Esophagus squamous epithelium (tissue), 5 donors: ENCODE measurements at regions not wholly inside any gene's neighbourhood (a gene's known extent, or its start where the extent isn't known, plus 50 kb on each side); places are given as distances from the start of the nearest gene placed in this dataset.
"Not testable (repeated sequence)": the region's sequence is repeated elsewhere in the genome, so short reads cannot be mapped to it uniquely, and the experiment has no call there.

Experiments used
- DNase-seq: peaks from one replicate; lab custom pipeline; 2025; lab: John Stamatoyannopoulos, UW
- H3K27ac ChIP-seq, 4 donors: fragments of 200-600 bp; sonication (generic); one replicate each; pipeline ENCODE4 v1.5.1; 2016 to 2019; ENCODE audit warnings: mild to moderate bottlenecking in 1 of 4
- H3K27me3 ChIP-seq, 4 donors: fragments of 200-600 bp; sonication (generic); 1 replicate in 3 of 4; 2 replicates in 1 of 4; pipeline versions ENCODE4 v1.5.1 to v1.6.0; 2017 to 2021; ENCODE audit warnings: antibody characterized with exemption in 1 of 4
- H3K36me3 ChIP-seq, 3 donors: fragments of 200-600 bp; sonication (generic); one replicate each; pipeline ENCODE4 v1.5.1; 2016 to 2019
- H3K4me1 ChIP-seq, 3 donors: fragments of 200-600 bp; sonication (generic); one replicate each; pipeline ENCODE4 v1.5.1; 2017 to 2019
- H3K4me3 ChIP-seq, 4 donors: fragments of 200-600 bp; sonication (generic); 1 replicate in 3 of 4; 2 replicates in 1 of 4; pipeline ENCODE4 v1.5.1; 2016 to 2019; ENCODE audit warnings: mild to moderate bottlenecking in 2 of 4, moderate library complexity in 1 of 4
- H3K9me3 ChIP-seq, 3 donors: fragments of 200-600 bp; sonication (generic); one replicate each; pipeline ENCODE4 v1.5.1; 2016 to 2019
- CTCF ChIP-seq, 6 experiments: fragments of 450-650 bp in 4 of 6; fragments of 200-600 bp in 2 of 6; sonication (generic) in 2 of 6; IDR thresholded peaks; one replicate each; pipeline ENCODE4 v1.5.1; 2016 to 2019; ENCODE audit warnings: antibody characterized with exemption in 6 of 6, mild to moderate bottlenecking in 4 of 6, moderate library complexity in 4 of 6
- POLR2A ChIP-seq, 4 donors: fragments of 450-650 bp; IDR thresholded peaks; one replicate each; pipeline ENCODE4 v1.6.1; 2017; ENCODE audit warnings: antibody characterized with exemption in 4 of 4, mild to moderate bottlenecking in 4 of 4, moderate library complexity in 3 of 4
- WGBS, 2 donors: methylation state at CpG; one replicate each; pipeline ENCODE4 v1.1.5; 2018; 5-methylcytosine and 5-hydroxymethylcytosine counted together
- intact Hi-C: fragments of 100-400 bp; cut with DNase I; formaldehyde crosslinking; loops from one replicate; pipeline ENCODE4 v1.15.0; 2022
- donor health status: DM: yes; HTN: yes; CAD: no.

- Histone ChIP-seq H3K27me3 (no peaks in the 10 kb centered on the region), H3K27ac (no peak overlapping the region), H3K4me1 (no peaks in the 10 kb centered on the region), H3K36me3 (no peaks in the 10 kb centered on the region), H3K4me3 (no peak overlapping the region), H3K9me3 (no peaks in the 10 kb centered on the region)
- 47 to 48% methylated on average over 1 of the region's 1 CpG for WGBS, 2 donors
- intact Hi-C loops = no loop called here
- TF ChIP-seq POLR2A (IDR thresholded peaks at IDR 0.05) = no peak
- no peak for TF ChIP-seq CTCF (IDR thresholded peaks at IDR 0.05)
- no peak for DNase-seq
Measured at GRCh38 chr6:133807501-133807900, 81.4 kb upstream of the TCF21 start.

GRCh38 chr6:133809406-133809805, 79.5 kb upstream of the TCF21 start:
- H3K27ac ChIP-seq = no peak overlapping the region
- no peaks in the 10 kb centered on the region for H3K36me3 ChIP-seq
- intact Hi-C loops = no loop called here
- H3K27me3 ChIP-seq = no peaks in the 10 kb centered on the region
- no peak overlapping the region for H3K4me3 ChIP-seq
- no peak for TF ChIP-seq POLR2A (IDR thresholded peaks at IDR 0.05)
- no peak for TF ChIP-seq CTCF (IDR thresholded peaks at IDR 0.05)
- no peaks in the 10 kb centered on the region for H3K4me1 ChIP-seq
- DNase-seq = no peak
- H3K9me3 ChIP-seq = no peaks in the 10 kb centered on the region
- 57 to 67% methylated on average over 1 of the region's 1 CpG for WGBS, 2 donors

- no peak for DNase-seq
Measured at GRCh38 chr6:133811557-133811956, 77.4 kb upstream of the TCF21 start.

GRCh38 chr6:133812446-133812845, 76.5 kb upstream of the TCF21 start:
- H3K27me3 ChIP-seq, H3K9me3 ChIP-seq, H3K4me3 ChIP-seq, intact Hi-C loops, H3K36me3 ChIP-seq, H3K27ac ChIP-seq, H3K4me1 ChIP-seq, DNase-seq: not testable (repeated sequence)
- WGBS, 2 donors = 67 to 75% methylated on average over 2 of the region's 2 CpGs

More at GRCh38 chr6:133811557-133811956, 77.4 kb upstream of the TCF21 start:
- TF ChIP-seq CTCF (IDR thresholded peaks at IDR 0.05) (no peak), POLR2A (IDR thresholded peaks at IDR 0.05) (no peak)
- Histone ChIP-seq H3K4me3 (no peak overlapping the region), H3K27ac (no peak overlapping the region), H3K36me3 (no peaks in the 10 kb centered on the region), H3K27me3 (no peaks in the 10 kb centered on the region), H3K4me1 (peaks cover 0 to 4% (median 0%) of the 10 kb centered on the region in 3 donors), H3K9me3 (no peaks in the 10 kb centered on the region)
- 86 to 92% methylated on average over 3 of the region's 3 CpGs for WGBS, 2 donors
- intact Hi-C loops = no loop called here

GRCh38 chr6:133814238-133814637, 74.7 kb upstream of the TCF21 start:
- DNase-seq = no peak
- intact Hi-C loops = no loop called here
- no peak for TF ChIP-seq CTCF (IDR thresholded peaks at IDR 0.05)
- no peak for TF ChIP-seq POLR2A (IDR thresholded peaks at IDR 0.05)
- no peaks in the 10 kb centered on the region for H3K27me3 ChIP-seq
- peak overlapping the region in 1 of 4 donors; percentile 44 for H3K27ac ChIP-seq
- WGBS, 2 donors = 30 to 50% methylated on average over 1 of the region's 1 CpG
- no peaks in the 10 kb centered on the region for H3K36me3 ChIP-seq
- H3K9me3 ChIP-seq = no peaks in the 10 kb centered on the region
- no peak overlapping the region for H3K4me3 ChIP-seq
- H3K4me1 ChIP-seq = peaks cover 0 to 4% (median 0%) of the 10 kb centered on the region in 3 donors

- peaks cover 0 to 4% (median 0%) of the 10 kb centered on the region in 3 donors for H3K4me1 ChIP-seq
- 33 to 36% methylated on average over 1 of the region's 1 CpG for WGBS, 2 donors
- H3K4me3 ChIP-seq = no peak overlapping the region
- no peak for DNase-seq
- TF ChIP-seq POLR2A (IDR thresholded peaks at IDR 0.05) = no peak
- TF ChIP-seq CTCF (IDR thresholded peaks at IDR 0.05) = no peak
- intact Hi-C loops = no loop called here
- no peaks in the 10 kb centered on the region for H3K9me3 ChIP-seq
- H3K36me3 ChIP-seq = no peaks in the 10 kb centered on the region
- H3K27ac ChIP-seq = peak overlapping the region in 2 of 4 donors; percentile 13 to 63
- H3K27me3 ChIP-seq = no peaks in the 10 kb centered on the region
Measured at GRCh38 chr6:133814797-133815196, 74.1 kb upstream of the TCF21 start.
